ENCODE measurements at regions not wholly inside any gene's neighbourhood (a gene's known extent, or its start where the extent isn't known, plus 50 kb on each side); places are given as distances from the start of the nearest gene placed in this dataset.

GRCh38 chr2:150903055-150903454 lies 358.6 kb downstream of the RBM43 start:
- TF ChIP-seq CTCF (IDR thresholded peaks at IDR 0.05) = no peak

GRCh38 chr2:150900913-150901312 lies 360.8 kb downstream of the RBM43 start:
- intact Hi-C loops (cut with DNase I) = no loop called here

More at GRCh38 chr2:150903055-150903454, 358.6 kb downstream of the RBM43 start:
- H3K36me3 ChIP-seq = no peaks in the 10 kb centered on the region
- H3K27me3 ChIP-seq = no peaks in the 10 kb centered on the region
- no peak overlapping the region for H3K4me3 ChIP-seq
- no peak for DNase-seq
- H3K4me1 ChIP-seq = no peaks in the 10 kb centered on the region
- peaks cover 0 to 17% (median 4%) of the 10 kb centered on the region in 3 donors for H3K9me3 ChIP-seq
- intact Hi-C loops (cut with DNase I) = no loop called here
- WGBS, 2 donors = 78 to 88% methylated on average over 1 of the region's 1 CpG
- no peak overlapping the region for H3K27ac ChIP-seq

GRCh38 chr2:150895968-150896367 lies 365.7 kb downstream of the RBM43 start:
- Histone ChIP-seq H3K4me1 (no peaks in the 10 kb centered on the region), H3K9me3 (peaks cover 0 to 9% (median 0%) of the 10 kb centered on the region in 3 donors), H3K27ac (no peak overlapping the region), H3K4me3 (no peak overlapping the region), H3K36me3 (no peaks in the 10 kb centered on the region), H3K27me3 (no peaks in the 10 kb centered on the region)
- no peak for DNase-seq
- intact Hi-C loops (cut with DNase I) = no loop called here
- no peak for TF ChIP-seq CTCF (IDR thresholded peaks at IDR 0.05)
- no peak for TF ChIP-seq POLR2A (IDR thresholded peaks at IDR 0.05)
- 89 to 92% methylated on average over 1 of the region's 1 CpG for WGBS, 2 donors

More at GRCh38 chr2:150900913-150901312, 360.8 kb downstream of the RBM43 start:
- Histone ChIP-seq H3K36me3 (no peaks in the 10 kb centered on the region), H3K4me1 (no peaks in the 10 kb centered on the region), H3K27ac (no peak overlapping the region), H3K4me3 (no peak overlapping the region), H3K9me3 (peaks cover 0 to 17% (median 4%) of the 10 kb centered on the region in 3 donors), H3K27me3 (no peaks in the 10 kb centered on the region)
- TF ChIP-seq CTCF (IDR thresholded peaks at IDR 0.05) (no peak), POLR2A (IDR thresholded peaks at IDR 0.05) (no peak)
- DNase-seq = no peak
- WGBS, 2 donors = 42 to 58% methylated on average over 1 of the region's 1 CpG

GRCh38 chr2:150889141-150889540 lies 372.5 kb downstream of the RBM43 start:
- no peaks in the 10 kb centered on the region for H3K27me3 ChIP-seq
- 84 to 93% methylated on average over 2 of the region's 2 CpGs for WGBS, 2 donors
- no peaks in the 10 kb centered on the region for H3K9me3 ChIP-seq
- TF ChIP-seq POLR2A (IDR thresholded peaks at IDR 0.05) (no peak), CTCF (IDR thresholded peaks at IDR 0.05) (no peak)
- no peaks in the 10 kb centered on the region for H3K4me1 ChIP-seq
- DNase-seq = no peak
- no peaks in the 10 kb centered on the region for H3K36me3 ChIP-seq
- no peak overlapping the region for H3K4me3 ChIP-seq
- intact Hi-C loops (cut with DNase I) = no loop called here
- H3K27ac ChIP-seq = no peak overlapping the region

GRCh38 chr2:150888337-150888736 lies 373.3 kb downstream of the RBM43 start:
- no peak overlapping the region for H3K4me3 ChIP-seq
- intact Hi-C loops (cut with DNase I) = no loop called here
- H3K27me3 ChIP-seq = no peaks in the 10 kb centered on the region
- TF ChIP-seq POLR2A (IDR thresholded peaks at IDR 0.05) = no peak
- TF ChIP-seq CTCF (IDR thresholded peaks at IDR 0.05) = no peak
- H3K36me3 ChIP-seq = no peaks in the 10 kb centered on the region
- no peaks in the 10 kb centered on the region for H3K4me1 ChIP-seq
- H3K27ac ChIP-seq = no peak overlapping the region
- H3K9me3 ChIP-seq = no peaks in the 10 kb centered on the region
- no peak for DNase-seq

Measured in esophagus squamous epithelium (tissue), 5 donors.